PFSK-1 (cell line): ENCODE measurements at regions not wholly inside any gene's neighbourhood (a gene's known extent, or its start where the extent isn't known, plus 50 kb on each side); places are given as distances from the start of the nearest gene placed in this dataset.

Source experiments
- FOXP2 ChIP-seq: optimal IDR thresholded peaks from 2 replicates; pipeline ENCODE3; 2011; ENCODE audit warnings: borderline replicate concordance, control low read depth, inconsistent platforms; ENCODE audit not compliant: insufficient read depth; ENCODE audit errors: extremely low read length, extremely low read depth
- POLR2AphosphoS5 ChIP-seq: IDR thresholded peaks from 2 replicates; pipeline ENCODE4 v1.6.1; 2012; ENCODE audit warnings: low read depth, mild to moderate bottlenecking, control low read depth, low read length, moderate library complexity
- SIN3A ChIP-seq: IDR thresholded peaks from 2 replicates; pipeline ENCODE4 v1.6.1; 2012; ENCODE audit warnings: mild to moderate bottlenecking, low read length, moderate library complexity, borderline replicate concordance; ENCODE audit not compliant: insufficient read depth
- TAF1 ChIP-seq: IDR thresholded peaks from 2 replicates; pipeline ENCODE4 v1.6.1; 2012; ENCODE audit warnings: low read length, control low read depth, borderline replicate concordance; ENCODE audit not compliant: insufficient read depth
- TF ChIP-seq, protein P1 (sequence below), 2 experiments: IDR thresholded peaks; 2 replicates each; pipeline versions ENCODE4 v1.6.1 to v1.8.0; 2011 to 2012; ENCODE audit warnings: low read depth in 2 of 2, low read length in 2 of 2, control low read depth in 1 of 2, inconsistent platforms in 1 of 2, mild to moderate bottlenecking in 1 of 2, moderate library complexity in 1 of 2; ENCODE audit not compliant: insufficient read depth in 1 of 2

- TF ChIP-seq FOXP2 (no peak), TAF1 (no peak), SIN3A (no peak), POLR2AphosphoS5 (no peak)
- TF ChIP-seq, protein P1, sequence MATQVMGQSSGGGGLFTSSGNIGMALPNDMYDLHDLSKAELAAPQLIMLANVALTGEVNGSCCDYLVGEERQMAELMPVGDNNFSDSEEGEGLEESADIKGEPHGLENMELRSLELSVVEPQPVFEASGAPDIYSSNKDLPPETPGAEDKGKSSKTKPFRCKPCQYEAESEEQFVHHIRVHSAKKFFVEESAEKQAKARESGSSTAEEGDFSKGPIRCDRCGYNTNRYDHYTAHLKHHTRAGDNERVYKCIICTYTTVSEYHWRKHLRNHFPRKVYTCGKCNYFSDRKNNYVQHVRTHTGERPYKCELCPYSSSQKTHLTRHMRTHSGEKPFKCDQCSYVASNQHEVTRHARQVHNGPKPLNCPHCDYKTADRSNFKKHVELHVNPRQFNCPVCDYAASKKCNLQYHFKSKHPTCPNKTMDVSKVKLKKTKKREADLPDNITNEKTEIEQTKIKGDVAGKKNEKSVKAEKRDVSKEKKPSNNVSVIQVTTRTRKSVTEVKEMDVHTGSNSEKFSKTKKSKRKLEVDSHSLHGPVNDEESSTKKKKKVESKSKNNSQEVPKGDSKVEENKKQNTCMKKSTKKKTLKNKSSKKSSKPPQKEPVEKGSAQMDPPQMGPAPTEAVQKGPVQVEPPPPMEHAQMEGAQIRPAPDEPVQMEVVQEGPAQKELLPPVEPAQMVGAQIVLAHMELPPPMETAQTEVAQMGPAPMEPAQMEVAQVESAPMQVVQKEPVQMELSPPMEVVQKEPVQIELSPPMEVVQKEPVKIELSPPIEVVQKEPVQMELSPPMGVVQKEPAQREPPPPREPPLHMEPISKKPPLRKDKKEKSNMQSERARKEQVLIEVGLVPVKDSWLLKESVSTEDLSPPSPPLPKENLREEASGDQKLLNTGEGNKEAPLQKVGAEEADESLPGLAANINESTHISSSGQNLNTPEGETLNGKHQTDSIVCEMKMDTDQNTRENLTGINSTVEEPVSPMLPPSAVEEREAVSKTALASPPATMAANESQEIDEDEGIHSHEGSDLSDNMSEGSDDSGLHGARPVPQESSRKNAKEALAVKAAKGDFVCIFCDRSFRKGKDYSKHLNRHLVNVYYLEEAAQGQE (IDR thresholded peaks at IDR 0.05; ENCODE audit: insufficient read depth in 1 of 2, low read depth in 2 of 2, low read length in 2 of 2): no peak
These were observed 286.3 kb upstream of the AGA start for GRCh38 chr4:177728361-177729152.

- TF ChIP-seq FOXP2: no peak
- TF ChIP-seq TAF1: no peak
- TF ChIP-seq, protein P1 (IDR thresholded peaks at IDR 0.05; ENCODE audit: insufficient read depth in 1 of 2, low read depth in 2 of 2, low read length in 2 of 2): no peak
- TF ChIP-seq POLR2AphosphoS5: no peak
- TF ChIP-seq SIN3A: no peak
These were observed 287.4 kb upstream of the AGA start for GRCh38 chr4:177729681-177730080.

DNA sequence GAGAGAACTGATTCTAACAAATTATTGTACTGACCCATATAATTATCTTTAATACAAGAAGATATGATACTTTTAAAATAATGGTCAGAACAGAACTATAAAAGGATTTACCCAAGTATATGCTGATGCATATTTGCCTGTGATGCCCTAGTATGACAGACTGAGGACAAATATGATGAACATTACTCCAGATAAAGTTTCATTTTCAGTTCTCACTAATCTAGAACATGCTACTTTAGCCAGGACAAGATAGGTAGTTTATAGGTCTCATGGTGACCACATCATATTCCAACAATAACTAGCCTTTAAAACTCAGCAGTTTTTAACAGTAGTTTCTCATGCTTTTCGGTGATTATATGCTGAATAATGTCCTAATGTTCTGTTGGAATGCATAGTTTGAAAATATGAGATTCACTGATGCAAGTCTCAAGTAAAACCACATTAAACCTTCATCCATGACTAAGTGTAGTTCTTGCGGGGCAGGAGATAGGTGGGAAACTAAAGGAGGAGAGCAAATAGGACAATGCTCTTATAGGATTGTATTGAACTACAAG, 295.2 kb upstream of the AGA start:
- TF ChIP-seq FOXP2 (no peak), POLR2AphosphoS5 (no peak), TAF1 (no peak)

- no peak for TF ChIP-seq TAF1
- no peak for TF ChIP-seq POLR2AphosphoS5
- no peak for TF ChIP-seq SIN3A
- TF ChIP-seq, protein P1 (IDR thresholded peaks at IDR 0.05; ENCODE audit: insufficient read depth in 1 of 2, low read depth in 2 of 2, low read length in 2 of 2): no peak
- TF ChIP-seq FOXP2: no peak
These were observed 298.3 kb upstream of the AGA start for GRCh38 chr4:177740563-177740962.

GRCh38 chr4:177759729-177760128, 317.5 kb upstream of the AGA start:
- TF ChIP-seq, protein P1 (IDR thresholded peaks at IDR 0.05; ENCODE audit: insufficient read depth in 1 of 2, low read depth in 2 of 2, low read length in 2 of 2): no peak
- TF ChIP-seq SIN3A (no peak), POLR2AphosphoS5 (no peak), FOXP2 (no peak), TAF1 (no peak)
